Kidney epithelial cell (primary cell): ENCODE measurements at regions not wholly inside any gene's neighbourhood (a gene's known extent, or its start where the extent isn't known, plus 50 kb on each side); places are given as distances from the start of the nearest gene placed in this dataset.

Source experiments
- DNase-seq: peaks from one replicate; pipeline ENCODE4 v3.0.0-alpha.2; 2010; ENCODE audit warnings: low read depth
- H3K27me3 ChIP-seq: 2 replicates; pipeline ENCODE4 v1.6.0; 2011; ENCODE audit warnings: low read length; ENCODE audit not compliant: control insufficient read depth, insufficient read depth
- H3K36me3 ChIP-seq: 2 replicates; pipeline ENCODE4 v1.5.1; 2011; ENCODE audit warnings: low read length; ENCODE audit not compliant: control insufficient read depth, insufficient read depth
- H3K4me3 ChIP-seq: 2 replicates; pipeline ENCODE4 v1.5.1; 2011; ENCODE audit warnings: low read depth, mild to moderate bottlenecking, control low read depth, low read length
- TF ChIP-seq, protein P1 (sequence below): IDR thresholded peaks from 2 replicates; pipeline ENCODE4 v1.5.1; 2011; ENCODE audit warnings: mild to moderate bottlenecking, moderate library complexity, low read length, control low read depth, inconsistent platforms; ENCODE audit not compliant: insufficient read depth, poor library complexity, severe bottlenecking

DNA sequence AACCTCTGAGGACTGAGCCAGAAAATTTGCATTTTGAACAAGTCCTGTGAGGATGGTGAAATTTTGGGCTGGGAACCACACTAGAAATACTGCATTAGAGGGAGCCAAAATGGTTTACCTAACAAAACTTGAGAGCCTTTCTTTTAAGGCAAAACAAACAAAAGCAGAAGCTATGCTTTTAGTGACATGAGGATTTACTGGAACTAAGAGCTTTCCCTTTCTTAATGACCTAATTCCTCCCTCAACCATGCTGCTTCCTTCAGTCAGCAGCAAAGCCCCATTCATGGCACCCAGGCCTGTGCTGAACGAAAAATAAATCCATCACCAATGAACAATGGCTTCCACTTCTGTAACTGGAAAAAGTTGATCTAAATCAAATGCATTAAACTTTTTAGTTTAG, 974.3 kb downstream of the HACE1 start:
- no peaks in the 10 kb centered on the region for H3K27me3 ChIP-seq
- DNase-seq: no peak

DNA sequence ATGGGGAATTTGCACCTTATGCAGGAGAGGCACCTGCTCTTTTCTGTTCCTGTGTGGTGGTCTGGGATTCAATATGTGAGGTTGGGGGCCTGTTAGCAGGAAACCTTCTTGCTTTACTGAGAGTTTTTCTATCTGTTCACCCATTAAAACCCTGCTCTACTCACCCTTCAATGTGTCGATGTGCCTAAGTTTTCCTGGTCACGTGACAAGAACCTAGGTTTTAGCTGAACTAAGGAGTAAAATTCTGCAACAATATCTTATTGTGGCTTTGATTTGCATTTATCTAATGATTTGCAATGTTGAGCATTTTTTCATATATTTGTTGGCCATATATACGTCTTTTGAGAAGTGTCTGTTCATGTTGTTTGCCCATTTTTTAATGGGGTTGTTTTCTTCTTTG, 979.9 kb downstream of the HACE1 start:
- TF ChIP-seq, protein P1, sequence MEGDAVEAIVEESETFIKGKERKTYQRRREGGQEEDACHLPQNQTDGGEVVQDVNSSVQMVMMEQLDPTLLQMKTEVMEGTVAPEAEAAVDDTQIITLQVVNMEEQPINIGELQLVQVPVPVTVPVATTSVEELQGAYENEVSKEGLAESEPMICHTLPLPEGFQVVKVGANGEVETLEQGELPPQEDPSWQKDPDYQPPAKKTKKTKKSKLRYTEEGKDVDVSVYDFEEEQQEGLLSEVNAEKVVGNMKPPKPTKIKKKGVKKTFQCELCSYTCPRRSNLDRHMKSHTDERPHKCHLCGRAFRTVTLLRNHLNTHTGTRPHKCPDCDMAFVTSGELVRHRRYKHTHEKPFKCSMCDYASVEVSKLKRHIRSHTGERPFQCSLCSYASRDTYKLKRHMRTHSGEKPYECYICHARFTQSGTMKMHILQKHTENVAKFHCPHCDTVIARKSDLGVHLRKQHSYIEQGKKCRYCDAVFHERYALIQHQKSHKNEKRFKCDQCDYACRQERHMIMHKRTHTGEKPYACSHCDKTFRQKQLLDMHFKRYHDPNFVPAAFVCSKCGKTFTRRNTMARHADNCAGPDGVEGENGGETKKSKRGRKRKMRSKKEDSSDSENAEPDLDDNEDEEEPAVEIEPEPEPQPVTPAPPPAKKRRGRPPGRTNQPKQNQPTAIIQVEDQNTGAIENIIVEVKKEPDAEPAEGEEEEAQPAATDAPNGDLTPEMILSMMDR: no peak
- Histone ChIP-seq H3K36me3 (no peaks in the 10 kb centered on the region), H3K27me3 (no peaks in the 10 kb centered on the region), H3K4me3 (no peak overlapping the region)
- no peak for DNase-seq

More for the DNA sequence above, 974.3 kb downstream of the HACE1 start:
- TF ChIP-seq, protein P1: no peak
- Histone ChIP-seq H3K4me3 (no peak overlapping the region), H3K36me3 (no peaks in the 10 kb centered on the region)

- H3K4me3 ChIP-seq: no peak overlapping the region
- H3K27me3 ChIP-seq: no peaks in the 10 kb centered on the region
- H3K36me3 ChIP-seq: no peaks in the 10 kb centered on the region
- DNase-seq: no peak
- TF ChIP-seq, protein P1: no peak
These were observed 984.5 kb downstream of the HACE1 start for GRCh38 chr6:103875221-103875620.

GRCh38 chr6:103874575-103874974, 985.1 kb downstream of the HACE1 start:
- no peaks in the 10 kb centered on the region for H3K36me3 ChIP-seq
- no peaks in the 10 kb centered on the region for H3K27me3 ChIP-seq
- no peak overlapping the region for H3K4me3 ChIP-seq
- no peak for DNase-seq
- TF ChIP-seq, protein P1: no peak

GRCh38 chr6:103872678-103873077, 987.0 kb downstream of the HACE1 start:
- TF ChIP-seq, protein P1: no peak
- no peak for DNase-seq
- H3K27me3 ChIP-seq: no peaks in the 10 kb centered on the region
- no peak overlapping the region for H3K4me3 ChIP-seq
- H3K36me3 ChIP-seq: no peaks in the 10 kb centered on the region

GRCh38 chr6:103872233-103872632, 987.5 kb downstream of the HACE1 start:
- H3K36me3 ChIP-seq: no peaks in the 10 kb centered on the region
- no peak for DNase-seq
- no peak overlapping the region for H3K4me3 ChIP-seq
- no peaks in the 10 kb centered on the region for H3K27me3 ChIP-seq
- TF ChIP-seq, protein P1: no peak
